ENCODE measurements at regions not wholly inside any gene's neighbourhood (a gene's known extent, or its start where the extent isn't known, plus 50 kb on each side); places are given as distances from the start of the nearest gene placed in this dataset.
"Not testable (repeated sequence)": the region's sequence is repeated elsewhere in the genome, so short reads cannot be mapped to it uniquely, and the experiment has no call there.

GRCh38 chr5:36782612-36783011 lies 94.0 kb upstream of the NIPBL start:
- not testable (repeated sequence) for DNase-seq (ENCODE audit: low spot score)

GRCh38 chr5:36786448-36787012 lies 90.0 kb upstream of the NIPBL start:
- no peak for DNase-seq (ENCODE audit: low spot score)

DNA sequence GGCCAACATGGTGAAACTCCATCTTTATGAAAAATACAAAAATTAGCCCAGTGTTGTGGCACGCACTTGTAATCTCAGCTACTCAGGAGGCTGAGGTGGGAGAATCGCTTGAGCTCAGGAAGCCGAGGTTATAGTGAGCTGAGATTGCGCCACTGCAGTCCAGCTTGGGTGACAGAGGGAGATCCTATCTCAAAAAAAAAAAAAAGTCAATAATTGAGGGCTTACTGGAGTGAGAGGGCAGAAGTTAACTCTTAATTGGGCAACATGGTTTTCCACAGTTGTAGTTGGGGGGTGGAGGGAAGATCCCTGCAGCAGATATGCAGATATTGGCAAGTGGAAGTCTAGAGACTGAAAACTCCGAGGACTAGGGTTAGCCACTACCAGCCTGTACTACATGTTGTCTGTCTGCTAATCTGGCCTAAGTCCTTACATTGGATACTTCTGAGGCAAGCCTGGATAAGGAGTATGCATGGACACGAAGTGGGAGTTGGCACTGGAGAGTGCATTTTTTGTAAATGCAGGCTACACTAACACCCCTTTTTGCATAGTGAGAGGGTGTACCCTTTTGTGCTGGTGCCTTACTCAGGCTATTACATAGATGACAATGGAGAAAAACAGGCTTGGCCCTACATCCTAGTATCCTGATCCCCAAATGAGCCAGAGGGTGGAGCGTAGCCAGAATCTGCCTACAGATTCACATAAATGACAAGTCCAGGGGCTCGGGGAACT lies 89.0 kb upstream of the NIPBL start:
- DNase-seq (ENCODE audit: low spot score) = no peak

- no peak for DNase-seq (ENCODE audit: low spot score)
Observed at GRCh38 chr5:36790847-36791246, 85.7 kb upstream of the NIPBL start.

DNA sequence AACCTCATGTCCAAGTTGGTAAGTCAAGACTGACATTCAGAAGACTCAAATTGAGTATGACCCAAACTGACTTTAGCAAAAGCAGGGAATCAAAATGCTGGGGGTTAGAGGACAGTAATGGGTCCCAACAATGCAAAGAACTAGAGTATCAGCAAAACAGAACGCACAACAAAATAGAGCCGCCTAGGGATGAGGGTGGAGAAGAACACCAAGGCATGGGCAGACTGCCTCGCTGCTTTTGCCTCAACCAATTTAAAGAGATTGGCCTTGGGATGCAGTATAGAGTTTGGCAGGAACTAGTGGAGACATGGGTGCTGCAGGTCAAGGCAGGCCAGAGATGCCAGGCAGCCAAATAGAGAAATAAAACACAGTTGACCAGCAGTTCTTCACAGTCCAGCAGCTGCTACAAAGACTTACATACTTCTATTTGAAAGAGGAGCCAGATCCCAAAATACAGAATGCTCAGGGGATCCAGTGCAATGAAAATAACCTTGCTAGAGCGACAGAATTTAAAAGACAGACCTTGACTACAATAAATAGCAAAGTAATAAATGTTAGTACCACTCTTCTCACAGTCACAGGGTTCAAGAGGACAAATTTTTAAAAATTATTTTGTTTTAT lies 83.9 kb upstream of the NIPBL start:
- no peak for DNase-seq (ENCODE audit: low spot score)

GRCh38 chr5:36795366-36795765 lies 81.2 kb upstream of the NIPBL start:
- no peak for DNase-seq (ENCODE audit: low spot score)

DNA sequence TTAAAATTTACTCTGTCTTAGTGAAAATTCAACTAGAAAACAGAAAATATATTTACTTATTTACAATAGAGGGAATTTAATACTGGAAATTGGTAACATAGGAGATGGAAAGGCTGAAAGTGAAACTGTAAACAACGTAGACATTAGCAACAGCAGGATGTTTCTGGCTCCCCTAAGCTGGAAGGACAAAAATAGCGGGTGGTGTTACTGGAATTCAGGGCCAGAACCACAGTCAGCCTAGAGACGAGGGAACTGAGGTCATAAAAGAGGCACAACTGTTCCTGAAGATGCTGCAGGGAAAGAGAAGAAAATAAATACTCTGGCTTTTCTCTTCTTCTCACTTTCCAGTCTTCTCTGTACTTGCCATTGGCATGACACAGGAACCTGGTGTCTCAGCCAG lies 80.4 kb upstream of the NIPBL start:
- no peak for DNase-seq (ENCODE audit: low spot score)

GRCh38 chr5:36801523-36801922 lies 75.0 kb upstream of the NIPBL start:
- no peak for DNase-seq (ENCODE audit: low spot score)

DNA sequence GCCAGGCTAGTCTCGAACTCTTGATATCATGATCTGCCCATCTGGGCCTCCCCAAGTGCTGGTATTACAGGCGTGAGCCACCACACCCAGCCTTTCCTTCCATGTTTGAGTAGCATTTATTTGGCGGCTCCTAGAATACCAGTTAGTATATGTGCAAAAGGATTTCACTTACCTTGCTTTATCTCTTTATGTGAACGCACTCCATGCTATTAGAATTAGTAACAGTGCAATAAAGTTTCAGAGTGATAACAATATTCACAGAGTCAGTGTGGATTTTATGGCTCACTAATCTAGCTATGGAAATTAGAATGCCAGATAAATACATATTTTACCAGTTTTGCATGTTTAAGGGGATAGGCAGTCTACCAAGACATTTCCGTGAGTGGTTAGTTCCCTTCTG lies 74.4 kb upstream of the NIPBL start:
- DNase-seq (ENCODE audit: low spot score) = no peak

DNA sequence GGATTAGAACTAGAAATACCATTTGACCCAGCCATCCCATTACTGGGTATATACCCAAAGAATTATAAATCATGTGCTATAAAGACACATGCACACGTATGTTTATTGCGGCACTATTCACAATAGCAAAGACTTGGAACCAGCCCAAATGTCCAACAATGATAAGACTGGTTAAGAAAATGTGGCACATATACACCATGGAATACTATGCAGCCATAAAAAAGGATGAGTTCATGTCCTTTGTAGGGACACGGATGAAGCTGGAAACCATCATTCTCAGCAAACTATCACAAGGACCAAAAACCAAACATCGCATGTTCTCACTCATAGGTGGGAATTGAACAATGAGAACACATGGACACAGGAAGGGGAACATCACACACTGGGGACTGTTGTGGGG lies 63.3 kb upstream of the NIPBL start:
- not testable (repeated sequence) for DNase-seq (ENCODE audit: low spot score)

- no peak for DNase-seq (ENCODE audit: low spot score)
Observed at GRCh38 chr5:36815871-36816270, 60.7 kb upstream of the NIPBL start.

DNA sequence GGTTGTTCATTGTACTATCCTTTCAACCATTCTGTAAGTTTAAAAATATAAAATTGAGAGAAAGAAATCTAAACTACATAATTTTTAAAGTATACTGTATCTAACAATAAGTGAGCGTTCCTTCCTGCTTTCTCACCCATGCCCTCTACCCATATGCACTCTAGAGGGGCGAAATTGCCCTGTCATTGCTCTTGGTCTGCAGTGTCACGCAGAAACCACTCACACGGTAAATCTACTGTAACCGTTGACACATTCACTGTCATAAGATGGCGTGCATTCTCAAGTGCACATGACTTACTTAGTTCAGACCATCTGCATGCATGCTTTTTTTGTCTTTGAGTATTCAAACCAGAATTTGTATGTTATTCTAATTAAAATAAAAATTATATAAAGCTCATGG lies 55.7 kb upstream of the NIPBL start:
- no peak for DNase-seq (ENCODE audit: low spot score)

DNA sequence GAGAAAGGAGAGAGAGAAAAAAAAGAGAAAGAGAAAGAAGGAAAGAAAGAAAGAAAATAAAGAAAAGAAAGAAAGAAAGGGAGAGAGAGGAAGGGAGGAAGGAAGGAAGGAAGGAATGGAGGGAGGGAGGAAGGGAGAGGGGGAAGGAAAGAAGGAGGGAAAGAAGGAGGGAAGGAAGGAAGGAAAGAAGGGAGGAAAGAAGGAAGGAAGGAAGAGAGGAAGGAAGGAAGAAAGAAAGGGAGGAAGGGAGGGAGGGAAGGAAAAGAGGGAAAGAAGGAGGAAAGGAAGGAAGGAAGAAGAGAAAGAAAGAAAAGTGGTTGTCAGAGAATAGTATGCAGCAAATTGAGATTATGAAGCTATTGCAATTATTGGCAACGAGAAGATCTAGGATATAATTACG lies 49.9 kb upstream of the NIPBL start:
- DNase-seq (ENCODE audit: low spot score) = no peak

Measured in AG08396 (cell line).